Naive thymus-derived CD4-positive, alpha-beta T cell (primary cell): ENCODE measurements at regions not wholly inside any gene's neighbourhood (a gene's known extent, or its start where the extent isn't known, plus 50 kb on each side); places are given as distances from the start of the nearest gene placed in this dataset.

Source experiments
- ATAC-seq: fragments of 150-1000 bp; cut with Tn5 transposase; 2 replicates; pipeline ENCODE4 v1.10.0; 2021; ENCODE audit warnings: mild to moderate bottlenecking, moderate library complexity
- CTCF ChIA-PET: fragments of 350-600 bp; sonication (Branson Sonifier 250); formaldehyde crosslinking; loops from one replicate; lab custom pipeline; 2021; ENCODE audit warnings: antibody characterized with exemption; lab: Charles Lee
- POLR2A ChIA-PET: fragments of 350-600 bp; sonication (Branson Sonifier 250); formaldehyde crosslinking; loops from one replicate; lab custom pipeline; 2021; ENCODE audit warnings: antibody characterized with exemption, inconsistent platforms; lab: Charles Lee
- DNase-seq, 9 donors: peaks; one replicate each; pipeline versions ENCODE4 v3.0.0 to v3.0.0-alpha.2; 2020 to 2022; ENCODE audit warnings: mixed read lengths in 1 of 9
- H3K27ac ChIP-seq: one replicate; pipeline ENCODE4 v1.7.0; 2013; ENCODE audit warnings: mild to moderate bottlenecking, low read depth, low read length, moderate library complexity
- H3K27me3 ChIP-seq, 2 donors: one replicate each; pipeline ENCODE4 v1.7.0; 2013; ENCODE audit warnings: low read length in 2 of 2, mild to moderate bottlenecking in 2 of 2, moderate library complexity in 2 of 2; ENCODE audit not compliant: control insufficient read depth in 2 of 2, insufficient read depth in 2 of 2
- H3K36me3 ChIP-seq, 3 experiments: 1 replicate in 2 of 3; 2 replicates in 1 of 3; pipeline ENCODE4 v1.7.0; 2013; ENCODE audit warnings: low read length in 3 of 3, mild to moderate bottlenecking in 3 of 3, moderate library complexity in 1 of 3; ENCODE audit not compliant: insufficient read depth in 3 of 3, control insufficient read depth in 2 of 3
- H3K4me1 ChIP-seq, 2 donors: one replicate each; pipeline ENCODE4 v1.7.0; 2013; ENCODE audit warnings: low read length in 2 of 2, mild to moderate bottlenecking in 2 of 2, moderate library complexity in 1 of 2; ENCODE audit not compliant: control insufficient read depth in 2 of 2, insufficient read depth in 2 of 2
- H3K4me3 ChIP-seq: 2 replicates; pipeline ENCODE4 v1.7.0; 2013; ENCODE audit warnings: mild to moderate bottlenecking, low read length
- H3K9me3 ChIP-seq, 3 experiments: 1 replicate in 2 of 3; 2 replicates in 1 of 3; pipeline ENCODE4 v1.7.0; 2013; ENCODE audit warnings: low read length in 3 of 3; ENCODE audit not compliant: control insufficient read depth in 2 of 3
- H3K27ac Mint-ChIP-seq, 9 donors: one replicate each; pipeline ENCODE4 v1.8.0; 2020 to 2022; ENCODE audit warnings: mixed read lengths in 9 of 9, mild to moderate bottlenecking in 8 of 9, moderate library complexity in 5 of 9, inconsistent platforms in 2 of 9
- H3K27me3 Mint-ChIP-seq, 5 donors: one replicate each; pipeline ENCODE4 v1.8.0; 2021 to 2022; ENCODE audit warnings: mixed read lengths in 5 of 5, mild to moderate bottlenecking in 1 of 5
- H3K36me3 Mint-ChIP-seq, 5 donors: one replicate each; pipeline ENCODE4 v1.8.0; 2020 to 2022; ENCODE audit warnings: mixed read lengths in 5 of 5, mild to moderate bottlenecking in 3 of 5, inconsistent platforms in 1 of 5
- H3K4me1 Mint-ChIP-seq, 7 donors: one replicate each; pipeline ENCODE4 v1.8.0; 2020 to 2022; ENCODE audit warnings: mixed read lengths in 7 of 7, mild to moderate bottlenecking in 3 of 7, inconsistent platforms in 1 of 7
- H3K4me3 Mint-ChIP-seq, 10 donors: one replicate each; pipeline ENCODE4 v1.8.0; 2020 to 2022; ENCODE audit warnings: mild to moderate bottlenecking in 10 of 10, mixed read lengths in 10 of 10, moderate library complexity in 6 of 10, inconsistent platforms in 2 of 10
- H3K9me3 Mint-ChIP-seq, 11 donors: one replicate each; pipeline ENCODE4 v1.8.0; 2020 to 2022; ENCODE audit warnings: mixed read lengths in 11 of 11, mild to moderate bottlenecking in 4 of 11, inconsistent platforms in 1 of 11, moderate library complexity in 1 of 11
- intact Hi-C, 2 donors: fragments of 100-400 bp; cut with micrococcal nuclease; formaldehyde crosslinking; loops; one replicate each; pipeline ENCODE4 v1.15.1; 2023

- no peaks in the 10 kb centered on the region for H3K36me3 Mint-ChIP-seq
- no peak for ATAC-seq
- H3K4me3 ChIP-seq, result no peak overlapping the region
- no peak overlapping the region for H3K4me3 Mint-ChIP-seq
- peaks cover 0 to 2% (median 0%) of the 10 kb centered on the region in 11 donors for H3K9me3 Mint-ChIP-seq
- no peaks in the 10 kb centered on the region for H3K4me1 ChIP-seq
- POLR2A ChIA-PET, result no interaction called here
- peaks cover 0 to 2% (median 0%) of the 10 kb centered on the region in 7 donors for H3K4me1 Mint-ChIP-seq
- H3K27ac Mint-ChIP-seq, result no peak overlapping the region
- CTCF ChIA-PET, result no interaction called here
- H3K27me3 Mint-ChIP-seq, result peaks cover 0 to 29% (median 0%) of the 10 kb centered on the region in 5 donors
- intact Hi-C loops, result no loop called here
- H3K36me3 ChIP-seq, result no peaks in the 10 kb centered on the region
- no peak for DNase-seq
- no peaks in the 10 kb centered on the region for H3K9me3 ChIP-seq
- no peaks in the 10 kb centered on the region for H3K27me3 ChIP-seq
- H3K27ac ChIP-seq, result no peak overlapping the region
Measured at GRCh38 chr4:38189445-38189844, 229.2 kb downstream of the PTTG2 start.

- Histone ChIP-seq H3K4me3 (no peak overlapping the region), H3K4me1 (no peaks in the 10 kb centered on the region), H3K36me3 (no peaks in the 10 kb centered on the region), H3K27ac (no peak overlapping the region), H3K9me3 (peaks cover 0 to 6% (median 0%) of the 10 kb centered on the region in 3 experiments), H3K27me3 (no peaks in the 10 kb centered on the region)
- POLR2A ChIA-PET, result no interaction called here
- H3K27ac Mint-ChIP-seq, result no peak overlapping the region
- peaks cover 0 to 2% (median 0%) of the 10 kb centered on the region in 7 donors for H3K4me1 Mint-ChIP-seq
- intact Hi-C loops, result no loop called here
- CTCF ChIA-PET, result no interaction called here
- ATAC-seq, result no peak
- peaks cover 0 to 33% (median 0%) of the 10 kb centered on the region in 5 donors for H3K27me3 Mint-ChIP-seq
- H3K9me3 Mint-ChIP-seq, result peaks cover 0 to 13% (median 3%) of the 10 kb centered on the region in 11 donors
- DNase-seq, result no peak
- no peak overlapping the region for H3K4me3 Mint-ChIP-seq
- peaks cover 0 to 5% (median 0%) of the 10 kb centered on the region in 5 donors for H3K36me3 Mint-ChIP-seq
Measured at GRCh38 chr4:38190717-38191178, 230.6 kb downstream of the PTTG2 start.

- Histone ChIP-seq H3K36me3 (no peaks in the 10 kb centered on the region), H3K4me3 (no peak overlapping the region), H3K27ac (no peak overlapping the region), H3K4me1 (no peaks in the 10 kb centered on the region), H3K9me3 (peaks cover 0 to 8% (median 0%) of the 10 kb centered on the region in 3 experiments), H3K27me3 (no peaks in the 10 kb centered on the region)
- intact Hi-C loops, result no loop called here
- Mint-ChIP-seq H3K4me1 (peaks cover 0 to 2% (median 0%) of the 10 kb centered on the region in 7 donors), H3K27me3 (peaks cover 0 to 37% (median 0%) of the 10 kb centered on the region in 5 donors), H3K4me3 (no peak overlapping the region), H3K27ac (no peak overlapping the region), H3K9me3 (peaks cover 0 to 16% (median 3%) of the 10 kb centered on the region in 11 donors), H3K36me3 (peaks cover 0 to 8% (median 0%) of the 10 kb centered on the region in 5 donors)
- ATAC-seq (no peak), DNase-seq (no peak)
- ChIA-PET CTCF (interaction anchor here (1.2 kb wide), 1 partner anchor 13 kb away, joined by 4 read pairs; no protein-coding TSS in a partner anchor), POLR2A (no interaction called here)
Measured at GRCh38 chr4:38192516-38192915, 232.3 kb downstream of the PTTG2 start.

- Mint-ChIP-seq H3K36me3 (peaks cover 0 to 8% (median 0%) of the 10 kb centered on the region in 5 donors), H3K4me1 (peaks cover 0 to 2% (median 0%) of the 10 kb centered on the region in 7 donors), H3K27ac (no peak overlapping the region), H3K4me3 (no peak overlapping the region), H3K9me3 (peaks cover 0 to 16% (median 3%) of the 10 kb centered on the region in 11 donors), H3K27me3 (peaks cover 0 to 37% (median 0%) of the 10 kb centered on the region in 5 donors)
- H3K9me3 ChIP-seq, result peaks cover 0 to 8% (median 0%) of the 10 kb centered on the region in 3 experiments
- no peak overlapping the region for H3K27ac ChIP-seq
- H3K36me3 ChIP-seq, result no peaks in the 10 kb centered on the region
- no peak for ATAC-seq
- no peaks in the 10 kb centered on the region for H3K4me1 ChIP-seq
- H3K4me3 ChIP-seq, result no peak overlapping the region
- intact Hi-C loops, result no loop called here
- DNase-seq, result no peak
- POLR2A ChIA-PET, result no interaction called here
- no peaks in the 10 kb centered on the region for H3K27me3 ChIP-seq
- CTCF ChIA-PET, result interaction anchor here (0.7 to 1.2 kb wide), 2 partner anchors 9 to 13 kb away, joined by 3 to 4 read pairs; no protein-coding TSS in a partner anchor
Measured at GRCh38 chr4:38193236-38193863, 233.2 kb downstream of the PTTG2 start.

GRCh38 chr4:38194047-38194602 lies 233.9 kb downstream of the PTTG2 start:
- Mint-ChIP-seq H3K9me3 (peaks cover 0 to 16% (median 3%) of the 10 kb centered on the region in 11 donors), H3K27me3 (peaks cover 0 to 37% (median 0%) of the 10 kb centered on the region in 5 donors), H3K27ac (no peak overlapping the region), H3K4me3 (no peak overlapping the region), H3K4me1 (peaks cover 0 to 2% (median 0%) of the 10 kb centered on the region in 7 donors), H3K36me3 (peaks cover 0 to 8% (median 0%) of the 10 kb centered on the region in 5 donors)
- no peak overlapping the region for H3K4me3 ChIP-seq
- no peaks in the 10 kb centered on the region for H3K36me3 ChIP-seq
- no peak overlapping the region for H3K27ac ChIP-seq
- H3K9me3 ChIP-seq, result peaks cover 0 to 8% (median 0%) of the 10 kb centered on the region in 3 experiments
- intact Hi-C loops, result no loop called here
- no peak for DNase-seq
- CTCF ChIA-PET, result no interaction called here
- no peaks in the 10 kb centered on the region for H3K4me1 ChIP-seq
- ATAC-seq, result no peak
- no peaks in the 10 kb centered on the region for H3K27me3 ChIP-seq
- POLR2A ChIA-PET, result interaction anchor here (1.0 kb wide), 1 partner anchor 17 kb away, joined by 3 read pairs; no protein-coding TSS in a partner anchor

- H3K4me1 Mint-ChIP-seq, result peaks cover 0 to 2% (median 0%) of the 10 kb centered on the region in 7 donors
- ChIA-PET CTCF (no interaction called here), POLR2A (no interaction called here)
- intact Hi-C loops, result no loop called here
- Histone ChIP-seq H3K4me1 (no peaks in the 10 kb centered on the region), H3K4me3 (no peak overlapping the region), H3K36me3 (no peaks in the 10 kb centered on the region), H3K27me3 (no peaks in the 10 kb centered on the region), H3K9me3 (peaks cover 0 to 8% (median 0%) of the 10 kb centered on the region in 3 experiments), H3K27ac (no peak overlapping the region)
- H3K36me3 Mint-ChIP-seq, result peaks cover 0 to 8% (median 0%) of the 10 kb centered on the region in 5 donors
- H3K27ac Mint-ChIP-seq, result no peak overlapping the region
- no peak for DNase-seq
- no peak overlapping the region for H3K4me3 Mint-ChIP-seq
- peaks cover 0 to 16% (median 3%) of the 10 kb centered on the region in 11 donors for H3K9me3 Mint-ChIP-seq
- peaks cover 0 to 33% (median 0%) of the 10 kb centered on the region in 5 donors for H3K27me3 Mint-ChIP-seq
- ATAC-seq, result no peak
Measured at GRCh38 chr4:38195486-38195885, 235.3 kb downstream of the PTTG2 start.
